HepG2 (cell line): ENCODE measurements at regions not wholly inside any gene's neighbourhood (a gene's known extent, or its start where the extent isn't known, plus 50 kb on each side); places are given as distances from the start of the nearest gene placed in this dataset.

Experiments
- ATAC-seq: fragments of 200-7000 bp; cut with Tn5 transposase; 3 replicates; pipeline ENCODE4 v1.9.1; 2020; ENCODE audit warnings: mild to moderate bottlenecking, moderate library complexity
- BruUV-seq: library from RNA; stranded (reverse); fragments of 400-500 nt; replicated peaks from 2 replicates; lab custom pipeline; 2021; lab: Mats Ljungman, UMichigan
- CTCF ChIA-PET: fragments of 300-600 bp; formaldehyde crosslinking; extraction: SDS; loops from one replicate; lab custom pipeline; 2021; ENCODE audit warnings: low total read pairs, inconsistent platforms, low intra/inter-chr PET ratio; lab: Yijun Ruan, JAX
- POLR2A ChIA-PET: fragments of 350-600 bp; sonication (Branson Sonifier 250); formaldehyde crosslinking; loops from one replicate; lab custom pipeline; 2020; ENCODE audit warnings: antibody characterized with exemption, inconsistent platforms; lab: Yijun Ruan, JAX
- DNase-seq: peaks from one replicate; pipeline ENCODE4 v3.0.0-alpha.2; 2015; ENCODE audit warnings: low spot score
- FAIRE-seq: peaks from 3 replicates; lab custom pipeline; 2011; peaks lifted over from hg19 to GRCh38; lab: Jason Lieb, UNC
- H2AFZ ChIP-seq: one replicate; pipeline ENCODE4 v1.6.1; 2011; ENCODE audit warnings: low read length, inconsistent platforms
- H3K27ac ChIP-seq: fragments of 300-600 bp; 3 replicates; pipeline ENCODE4 v1.8.0; 2011; ENCODE audit warnings: mixed run types, mild to moderate bottlenecking, mixed read lengths, low read length, inconsistent platforms; ENCODE audit not compliant: insufficient read depth; ENCODE audit errors: extremely low read length
- H3K27me3 ChIP-seq, 2 experiments: fragments of 200-600 bp in 1 of 2; 2 replicates in 1 of 2; 3 replicates in 1 of 2; pipeline versions ENCODE4 v1.6.0 to v1.8.0; 2011; ENCODE audit warnings: low read length in 2 of 2, mild to moderate bottlenecking in 2 of 2, moderate library complexity in 2 of 2, inconsistent platforms in 1 of 2; ENCODE audit not compliant: insufficient read depth in 2 of 2, control insufficient read depth in 1 of 2
- H3K36me3 ChIP-seq, 2 experiments: fragments of 200-600 bp in 1 of 2; replicated peaks in 1 of 2; 2 replicates in 1 of 2; 3 replicates in 1 of 2; pipeline versions ENCODE4 v1.5.1 to v1.8.0; 2011; ENCODE audit warnings: low read length in 2 of 2, inconsistent platforms in 1 of 2; ENCODE audit not compliant: insufficient read depth in 2 of 2, control insufficient read depth in 1 of 2
- H3K4me1 ChIP-seq: 2 replicates; pipeline ENCODE4 v1.5.1; 2012; ENCODE audit warnings: low read length, inconsistent platforms; ENCODE audit not compliant: insufficient read depth
- H3K4me2 ChIP-seq: 2 replicates; pipeline ENCODE4 v1.6.0; 2011; ENCODE audit warnings: low read depth, low read length, inconsistent platforms
- H3K4me3 ChIP-seq, 3 experiments: fragments of 200-600 bp in 1 of 3; sonication (generic), shearing (Covaris generic) in 1 of 3; replicated peaks in 1 of 3; 2 replicates each; pipeline ENCODE4 v1.5.1; 2011 to 2016; ENCODE audit warnings: low read length in 3 of 3, inconsistent platforms in 2 of 3, low read depth in 2 of 3, mild to moderate bottlenecking in 2 of 3, control low read depth in 1 of 3, mixed read lengths in 1 of 3; ENCODE audit not compliant: insufficient read depth in 1 of 3
- H3K79me2 ChIP-seq: one replicate; pipeline ENCODE4 v1.6.1; 2011; ENCODE audit warnings: low read length, inconsistent platforms; ENCODE audit not compliant: insufficient read depth
- H3K9ac ChIP-seq: 2 replicates; pipeline ENCODE4 v1.6.0; 2011; ENCODE audit warnings: mild to moderate bottlenecking, low read depth, low read length, inconsistent platforms; ENCODE audit not compliant: insufficient read depth
- H3K9me3 ChIP-seq: 2 replicates; pipeline ENCODE4 v1.5.1; 2012; ENCODE audit warnings: mild to moderate bottlenecking, low read length
- H4K20me1 ChIP-seq: 2 replicates; pipeline ENCODE4 v1.6.0; 2011; ENCODE audit warnings: inconsistent platforms, mild to moderate bottlenecking, low read length, moderate library complexity; ENCODE audit not compliant: insufficient read depth
- EP300 ChIP-seq, 3 experiments: sonication (generic) in 1 of 3; formaldehyde crosslinking in 1 of 3; IDR thresholded peaks; 2 replicates each; pipeline versions ENCODE4 v1.5.1 to v1.6.1; 2011 to 2020; ENCODE audit warnings: low read depth in 2 of 3, low read length in 2 of 3, borderline replicate concordance in 1 of 3, improper control_type of control experiment in 1 of 3, mild to moderate bottlenecking in 1 of 3, missing genetic modification reagents in 1 of 3, moderate library complexity in 1 of 3
- GTF2F1 ChIP-seq: fragments of 150-350 bp; IDR thresholded peaks from 2 replicates; pipeline ENCODE4 v1.6.1; 2014; ENCODE audit warnings: low read length
- HHEX ChIP-seq: IDR thresholded peaks from 2 replicates; pipeline ENCODE4 v1.6.1; 2016; ENCODE audit warnings: control low read depth
- KLF11 ChIP-seq: IDR thresholded peaks from 2 replicates; pipeline ENCODE4 v1.6.1; 2016; ENCODE audit warnings: missing compliant biosample characterization
- KMT2B ChIP-seq: IDR thresholded peaks from 2 replicates; pipeline ENCODE4 v1.6.1; 2016; ENCODE audit warnings: missing genetic modification reagents, missing compliant biosample characterization
- MIER2 ChIP-seq: IDR thresholded peaks from 2 replicates; pipeline ENCODE4 v1.6.1; 2016; ENCODE audit warnings: missing biosample characterization, missing genetic modification reagents
- PRDM4 ChIP-seq: sonication (generic); formaldehyde crosslinking; IDR thresholded peaks from 2 replicates; pipeline ENCODE4 v1.9.0; 2021; ENCODE audit warnings: missing genetic modification reagents, borderline replicate concordance
- TBP ChIP-seq: sonication (generic); formaldehyde crosslinking; IDR thresholded peaks from 2 replicates; pipeline ENCODE4 v1.5.0; 2020; ENCODE audit warnings: missing genetic modification reagents
- ZBTB1 ChIP-seq: sonication (generic); formaldehyde crosslinking; IDR thresholded peaks from 2 replicates; pipeline ENCODE4 v1.4.0; 2020; ENCODE audit warnings: missing genetic modification reagents, borderline replicate concordance
- ZFP82 ChIP-seq: sonication (generic); formaldehyde crosslinking; IDR thresholded peaks from 2 replicates; pipeline ENCODE4 v1.5.1; 2020; ENCODE audit warnings: mild to moderate bottlenecking, missing genetic modification reagents, borderline replicate concordance
- ZNF180 ChIP-seq: sonication (generic); formaldehyde crosslinking; IDR thresholded peaks from 2 replicates; pipeline ENCODE4 v1.4.0; 2020; ENCODE audit warnings: low read depth, missing genetic modification reagents, borderline replicate concordance
- ZNF30 ChIP-seq: sonication (generic); formaldehyde crosslinking; IDR thresholded peaks from 2 replicates; pipeline ENCODE4 v1.5.0; 2020; ENCODE audit warnings: mild to moderate bottlenecking, missing genetic modification reagents
- ZNF326 ChIP-seq: sonication (generic); formaldehyde crosslinking; IDR thresholded peaks from 2 replicates; pipeline ENCODE4 v1.4.0; 2020; ENCODE audit warnings: missing genetic modification reagents, borderline replicate concordance
- ZNF460 ChIP-seq: sonication (generic); formaldehyde crosslinking; IDR thresholded peaks from 2 replicates; pipeline ENCODE4 v1.5.1; 2020; ENCODE audit warnings: missing genetic modification reagents, mild to moderate bottlenecking, borderline replicate concordance
- ZNF616 ChIP-seq: sonication (generic); formaldehyde crosslinking; IDR thresholded peaks from 2 replicates; pipeline ENCODE4 v1.5.0; 2020; ENCODE audit warnings: low read depth, mild to moderate bottlenecking, missing genetic modification reagents
- ZNF776 ChIP-seq: sonication (generic); formaldehyde crosslinking; IDR thresholded peaks from 2 replicates; pipeline ENCODE4 v1.4.0; 2020; ENCODE audit warnings: mild to moderate bottlenecking, missing genetic modification reagents
- ZNF781 ChIP-seq: sonication (generic); formaldehyde crosslinking; IDR thresholded peaks from 2 replicates; pipeline ENCODE4 v1.5.1; 2020; ENCODE audit warnings: borderline replicate concordance, mild to moderate bottlenecking, missing genetic modification reagents; ENCODE audit errors: not compliant biosample characterization
- WGBS: methylation state at CpG from one replicate; pipeline ENCODE4 v1.1.6; 2017; ENCODE audit warnings: low lambda C conversion rate; 5-methylcytosine and 5-hydroxymethylcytosine counted together
- in situ Hi-C: cut with HindIII; loops from 2 replicates; pipeline ENCODE4 v1.10.0; 2017; ENCODE audit warnings: low pct_unique_long_range_greater_than_20kb; ENCODE audit not compliant: extremely low pct_ligation_motif_present
- intact Hi-C: fragments of 100-400 bp; cut with micrococcal nuclease; formaldehyde crosslinking; loops from one replicate; pipeline ENCODE4 v1.10.0; 2022; ENCODE audit not compliant: unreplicated experiment
- TF ChIP-seq, protein P1 (sequence below): sonication (generic); IDR thresholded peaks from 2 replicates; pipeline ENCODE4 v1.6.1; 2016; ENCODE audit warnings: low read depth, borderline replicate concordance

DNA sequence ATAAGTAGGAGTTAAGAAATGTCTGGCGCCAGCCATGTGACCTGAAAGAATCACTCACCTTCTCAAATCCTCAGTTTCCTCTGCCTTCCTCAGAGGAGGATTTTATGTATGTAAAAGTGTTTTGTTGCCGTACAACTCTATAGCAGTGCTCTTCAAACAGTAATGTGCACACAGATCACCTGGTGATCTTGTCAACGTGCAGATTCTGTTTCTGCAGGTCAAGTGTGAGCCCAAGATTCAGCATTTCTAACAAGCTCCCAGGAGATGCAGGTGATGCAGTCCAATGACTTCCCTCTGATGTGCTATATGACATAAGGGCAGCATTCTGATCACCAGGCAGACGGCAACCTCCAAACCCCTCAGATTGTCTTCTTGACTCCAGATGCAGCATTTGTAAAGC, 83.7 kb downstream of the CDC7 start:
- Histone ChIP-seq H3K4me1 (no peaks in the 10 kb centered on the region), H3K9ac (no peak overlapping the region), H3K27ac (no peak overlapping the region), H2AFZ (no peak overlapping the region), H3K27me3 (no peaks in the 10 kb centered on the region), H3K9me3 (no peaks in the 10 kb centered on the region), H3K4me2 (no peak overlapping the region), H3K79me2 (no peaks in the 10 kb centered on the region), H3K36me3 (no peaks in the 10 kb centered on the region), H3K4me3 (no peak overlapping the region), H4K20me1 (no peaks in the 10 kb centered on the region)
- ATAC-seq: no peak
- ChIA-PET POLR2A (no interaction called here), CTCF (no interaction called here)
- intact Hi-C loops (no loop called here), in situ Hi-C loops (no loop called here)
- no peak for DNase-seq
- TF ChIP-seq ZFP82 (CRISPR knock-in tag) (no peak), ZBTB1 (CRISPR knock-in tag) (no peak), MIER2 (CRISPR knock-in tag) (no peak), PRDM4 (CRISPR knock-in tag) (no peak), KMT2B (no peak), HHEX (CRISPR knock-in tag) (no peak)
- no TSS peak for BruUV-seq
- WGBS: 57% methylated on average over 3 of the region's 4 CpGs
- FAIRE-seq: no peak

DNA sequence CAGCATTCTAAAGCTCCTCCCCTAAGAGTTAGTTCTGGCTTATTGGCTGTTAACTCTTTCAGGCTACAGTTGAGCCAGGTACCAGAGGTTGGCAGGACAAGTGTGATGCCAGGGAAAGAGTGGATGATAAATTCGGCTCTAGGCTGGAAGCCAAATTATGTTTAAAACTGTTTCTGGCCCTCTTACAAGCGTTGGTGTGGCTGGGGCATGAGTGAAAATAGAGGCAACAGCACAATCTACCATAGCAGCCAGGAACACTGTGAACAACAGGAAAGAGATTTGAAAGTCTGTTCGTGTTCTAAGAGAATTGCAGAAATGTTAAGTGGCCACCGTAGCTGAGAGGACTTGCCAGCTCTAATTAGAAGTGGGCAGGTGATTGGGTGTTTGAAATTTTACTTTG, 84.2 kb downstream of the CDC7 start:
- no peak overlapping the region for H3K4me3 ChIP-seq
- FAIRE-seq: no peak
- no peak overlapping the region for H3K9ac ChIP-seq
- ATAC-seq: no peak
- in situ Hi-C loops: no loop called here
- H3K36me3 ChIP-seq: no peaks in the 10 kb centered on the region
- H3K79me2 ChIP-seq: no peaks in the 10 kb centered on the region
- DNase-seq: no peak
- H3K4me2 ChIP-seq: no peak overlapping the region
- ChIA-PET CTCF (no interaction called here), POLR2A (no interaction called here)
- WGBS: 7% methylated on average over 4 of the region's 4 CpGs
- H3K4me1 ChIP-seq: no peaks in the 10 kb centered on the region
- intact Hi-C loops: no loop called here
- no peak overlapping the region for H3K27ac ChIP-seq
- H3K27me3 ChIP-seq: no peaks in the 10 kb centered on the region
- no peaks in the 10 kb centered on the region for H3K9me3 ChIP-seq
- no peak overlapping the region for H2AFZ ChIP-seq
- BruUV-seq: no TSS peak
- H4K20me1 ChIP-seq: no peaks in the 10 kb centered on the region
- TF ChIP-seq ZNF30 (no peak), ZNF776 (CRISPR knock-in tag) (no peak), TBP (CRISPR knock-in tag) (no peak), ZNF460 (no peak), ZNF326 (CRISPR knock-in tag) (no peak), GTF2F1 (no peak), ZNF781 (CRISPR knock-in tag) (no peak), EP300 (IDR thresholded peaks at IDR 0.05; ENCODE audit: low read depth in 2 of 2, low read length in 2 of 2) (no peak), EP300 (CRISPR knock-in tag; IDR thresholded peaks at IDR 0.05; ENCODE audit: borderline replicate concordance) (no peak), KLF11 (CRISPR knock-in tag) (no peak), ZNF616 (CRISPR knock-in tag) (no peak), ZNF180 (no peak)
- TF ChIP-seq, protein P1, sequence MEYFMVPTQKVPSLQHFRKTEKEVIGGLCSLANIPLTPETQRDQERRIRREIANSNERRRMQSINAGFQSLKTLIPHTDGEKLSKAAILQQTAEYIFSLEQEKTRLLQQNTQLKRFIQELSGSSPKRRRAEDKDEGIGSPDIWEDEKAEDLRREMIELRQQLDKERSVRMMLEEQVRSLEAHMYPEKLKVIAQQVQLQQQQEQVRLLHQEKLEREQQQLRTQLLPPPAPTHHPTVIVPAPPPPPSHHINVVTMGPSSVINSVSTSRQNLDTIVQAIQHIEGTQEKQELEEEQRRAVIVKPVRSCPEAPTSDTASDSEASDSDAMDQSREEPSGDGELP: no peak
